ENCODE measurements at regions not wholly inside any gene's neighbourhood (a gene's known extent, or its start where the extent isn't known, plus 50 kb on each side); places are given as distances from the start of the nearest gene placed in this dataset.

GRCh38 chr2:14114275-14114674, 518.2 kb upstream of the LRATD1 start:
- Histone ChIP-seq H3K23ac (ENCODE audit: insufficient read length) (no peak overlapping the region), H4K8ac (ENCODE audit: extremely low read depth, insufficient read depth, low read length) (no peak overlapping the region), H3K4me1 (replicated peaks in 1 of 4; ENCODE audit: control insufficient read depth in 3 of 4, insufficient read depth in 4 of 4, low read length in 3 of 4) (no peaks in the 10 kb centered on the region), H3K36me3 (ENCODE audit: control insufficient read depth in 2 of 4, insufficient read depth in 4 of 4, low read length in 3 of 4) (no peaks in the 10 kb centered on the region), H2BK20ac (ENCODE audit: low read length) (no peak overlapping the region), H4K5ac (ENCODE audit: insufficient read length, low read depth, low read length) (no peak overlapping the region), H3K9ac (replicated peaks in 1 of 4; ENCODE audit: extremely low read depth in 1 of 4, low read depth in 3 of 4, low read length in 3 of 4) (no peak overlapping the region), H4K91ac (replicated peaks; ENCODE audit: insufficient read length, low read length) (no peak overlapping the region), H3K4me2 (ENCODE audit: insufficient read depth in 1 of 2, low read depth in 2 of 2, low read length in 2 of 2) (no peak overlapping the region), H3K4ac (replicated peaks; ENCODE audit: insufficient read length, low read depth, low read length) (no peak overlapping the region), H3K9me3 (ENCODE audit: insufficient read depth in 2 of 2, low read depth in 1 of 2, low read length in 1 of 2) (peaks cover 0 to 3% of the 10 kb centered on the region in 2 experiments; a peak in 1 of 4 replicates), H3K27me3 (replicated peaks in 1 of 4; ENCODE audit: control insufficient read depth in 3 of 4, extremely low read depth in 1 of 4, insufficient read depth in 3 of 4, low read length in 3 of 4) (no peaks in the 10 kb centered on the region), H2AFZ (ENCODE audit: low read length) (no peak overlapping the region), H3K79me1 (ENCODE audit: low read depth, low read length) (no peaks in the 10 kb centered on the region), H3K23me2 (ENCODE audit: low read depth, low read length) (no peaks in the 10 kb centered on the region), H2BK120ac (replicated peaks; ENCODE audit: low read depth, low read length) (no peak overlapping the region), H2BK5ac (ENCODE audit: low read depth, low read length) (no peak overlapping the region), H2BK12ac (ENCODE audit: low read depth, low read length) (no peak overlapping the region), H3K27ac (ENCODE audit: low read depth, low read length) (no peak overlapping the region), H2AK5ac (ENCODE audit: low read depth, low read length) (no peak overlapping the region), H3K56ac (replicated peaks; ENCODE audit: insufficient read length, low read depth, low read length) (no peak overlapping the region), H4K20me1 (replicated peaks in 1 of 2; ENCODE audit: control insufficient read depth in 1 of 2, insufficient read depth in 2 of 2, low read length in 2 of 2) (no peaks in the 10 kb centered on the region), H3K4me3 (ENCODE audit: extremely low read depth in 1 of 4, insufficient read depth in 2 of 4, low read depth in 3 of 4, low read length in 4 of 4) (no peak overlapping the region), H2BK15ac (ENCODE audit: low read length) (no peak overlapping the region), H3K79me2 (ENCODE audit: control insufficient read depth in 1 of 2, insufficient read depth in 2 of 2, low read length in 2 of 2) (no peaks in the 10 kb centered on the region), H3K14ac (ENCODE audit: insufficient read length) (no peak overlapping the region), H3K18ac (ENCODE audit: extremely low read depth, low read length) (no peak overlapping the region)
- no peak for FAIRE-seq
- ChIA-PET POLR2A (ENCODE audit: partially characterized antibody) (no interaction called here), CTCF (ENCODE audit: partially characterized antibody) (no interaction called here)
- TF ChIP-seq MAX (IDR thresholded peaks at IDR 0.05) (no peak), ATF3 (IDR thresholded peaks at IDR 0.05; ENCODE audit: insufficient read depth, low read depth, low read length) (no peak), CBX8 (IDR thresholded peaks at IDR 0.05; ENCODE audit: borderline replicate concordance, low read depth, low read length) (no peak), SIN3A (conservative IDR thresholded peaks at IDR 0.05 in 1 of 2, IDR thresholded peaks at IDR 0.05 in 1 of 2; ENCODE audit: low read depth in 1 of 2, low read length in 2 of 2) (no peak), CHD2 (IDR thresholded peaks at IDR 0.05; ENCODE audit: low read length) (no peak)
- no peak for DNase-seq (ENCODE audit: low read depth in 1 of 2, low spot score in 2 of 2)
- 97% methylated on average over 2 of the region's 2 CpGs; no CpG with 5 or more reads in 1 of the 2 experiments for WGBS, 2 experiments (ENCODE audit: extremely low coverage in 1 of 2, insufficient coverage in 1 of 2, insufficient read length in 1 of 2, insufficient replicate concordance in 2 of 2, low coverage in 1 of 2, low lambda C conversion rate in 2 of 2, missing lambda C conversion rate in 1 of 2)

Data from H1 (cell line).